Body of pancreas (tissue), 4 donors: ENCODE measurements at regions not wholly inside any gene's neighbourhood (a gene's known extent, or its start where the extent isn't known, plus 50 kb on each side); places are given as distances from the start of the nearest gene placed in this dataset.

ENCODE experiments used
- POLR2A ChIP-seq, 3 donors: fragments of 450-650 bp; IDR thresholded peaks; one replicate each; pipeline ENCODE4 v1.6.1; 2016; ENCODE audit warnings: antibody characterized with exemption in 3 of 3, mild to moderate bottlenecking in 2 of 3
- TF ChIP-seq, protein P1 (sequence below), 7 experiments: fragments of 450-650 bp in 4 of 7; fragments of 200-600 bp in 3 of 7; sonication (generic) in 3 of 7; IDR thresholded peaks; one replicate each; pipeline ENCODE4 v1.5.1; 2016 to 2019; ENCODE audit warnings: antibody characterized with exemption in 7 of 7

DNA sequence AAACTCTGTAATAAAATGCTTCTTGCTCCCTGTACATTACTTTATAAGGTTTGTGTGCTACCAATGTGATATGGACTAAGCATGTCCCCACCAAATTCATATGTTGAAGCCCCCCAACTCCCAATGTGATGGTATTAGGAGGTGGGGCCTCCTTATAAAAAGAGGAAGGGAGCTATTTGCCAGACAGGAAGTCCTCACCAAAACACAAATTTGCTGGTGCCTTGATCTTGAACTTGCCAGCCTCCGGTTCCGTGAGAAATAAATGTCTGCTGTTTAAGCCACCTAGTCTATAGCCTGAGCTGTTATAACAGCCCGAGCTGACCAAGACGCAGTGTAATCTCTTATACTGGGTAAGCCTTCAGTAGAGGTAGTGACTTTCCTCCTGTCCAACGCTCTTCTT, 114.5 kb downstream of the INHBA start:
- no peak for TF ChIP-seq POLR2A (IDR thresholded peaks at IDR 0.05)
- TF ChIP-seq, protein P1, sequence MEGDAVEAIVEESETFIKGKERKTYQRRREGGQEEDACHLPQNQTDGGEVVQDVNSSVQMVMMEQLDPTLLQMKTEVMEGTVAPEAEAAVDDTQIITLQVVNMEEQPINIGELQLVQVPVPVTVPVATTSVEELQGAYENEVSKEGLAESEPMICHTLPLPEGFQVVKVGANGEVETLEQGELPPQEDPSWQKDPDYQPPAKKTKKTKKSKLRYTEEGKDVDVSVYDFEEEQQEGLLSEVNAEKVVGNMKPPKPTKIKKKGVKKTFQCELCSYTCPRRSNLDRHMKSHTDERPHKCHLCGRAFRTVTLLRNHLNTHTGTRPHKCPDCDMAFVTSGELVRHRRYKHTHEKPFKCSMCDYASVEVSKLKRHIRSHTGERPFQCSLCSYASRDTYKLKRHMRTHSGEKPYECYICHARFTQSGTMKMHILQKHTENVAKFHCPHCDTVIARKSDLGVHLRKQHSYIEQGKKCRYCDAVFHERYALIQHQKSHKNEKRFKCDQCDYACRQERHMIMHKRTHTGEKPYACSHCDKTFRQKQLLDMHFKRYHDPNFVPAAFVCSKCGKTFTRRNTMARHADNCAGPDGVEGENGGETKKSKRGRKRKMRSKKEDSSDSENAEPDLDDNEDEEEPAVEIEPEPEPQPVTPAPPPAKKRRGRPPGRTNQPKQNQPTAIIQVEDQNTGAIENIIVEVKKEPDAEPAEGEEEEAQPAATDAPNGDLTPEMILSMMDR (IDR thresholded peaks at IDR 0.05), result no peak
